ENCODE measurements at regions not wholly inside any gene's neighbourhood (a gene's known extent, or its start where the extent isn't known, plus 50 kb on each side); places are given as distances from the start of the nearest gene placed in this dataset.

- Histone ChIP-seq H3K4me3 (no peak overlapping the region), H3K36me3 (no peaks in the 10 kb centered on the region), H3K27ac (no peak overlapping the region), H3K9me3 (peaks cover 0 to 10% (median 0%) of the 10 kb centered on the region in 4 donors), H3K27me3 (no peaks in the 10 kb centered on the region), H3K4me1 (no peaks in the 10 kb centered on the region)
- TF ChIP-seq POLR2A (IDR thresholded peaks at IDR 0.05) (no peak), EP300 (IDR thresholded peaks at IDR 0.05) (no peak), CTCF (IDR thresholded peaks at IDR 0.05) (no peak), POLR2AphosphoS5 (IDR thresholded peaks at IDR 0.05) (no peak)
- 72 to 85% (median 78%) methylated on average over 4 of the region's 4 CpGs for WGBS, 5 donors
- intact Hi-C loops (cut with DNase I; ENCODE audit: low total_unique reads), result no loop called here
- no peak for DNase-seq
These were observed 93.4 kb upstream of the SLIT3 start for GRCh38 chr5:169394371-169394770.

- 58 to 70% (median 69%) methylated on average over 1 of the region's 1 CpG for WGBS, 5 donors
- Histone ChIP-seq H3K36me3 (no peaks in the 10 kb centered on the region), H3K27ac (no peak overlapping the region), H3K4me3 (no peak overlapping the region), H3K27me3 (no peaks in the 10 kb centered on the region), H3K4me1 (no peaks in the 10 kb centered on the region), H3K9me3 (peaks cover 0 to 10% (median 0%) of the 10 kb centered on the region in 4 donors)
- TF ChIP-seq CTCF (IDR thresholded peaks at IDR 0.05), result no peak
- TF ChIP-seq POLR2A (IDR thresholded peaks at IDR 0.05), result no peak
- TF ChIP-seq POLR2AphosphoS5 (IDR thresholded peaks at IDR 0.05), result no peak
- TF ChIP-seq EP300 (IDR thresholded peaks at IDR 0.05), result no peak
- DNase-seq, result no peak
- intact Hi-C loops (cut with DNase I; ENCODE audit: low total_unique reads), result no loop called here
These were observed 93.0 kb upstream of the SLIT3 start for GRCh38 chr5:169393907-169394306.

GRCh38 chr5:169390265-169390664 is 89.3 kb upstream of the SLIT3 start:
- Histone ChIP-seq H3K4me3 (no peak overlapping the region), H3K27me3 (no peaks in the 10 kb centered on the region), H3K27ac (no peak overlapping the region), H3K36me3 (no peaks in the 10 kb centered on the region), H3K4me1 (no peaks in the 10 kb centered on the region), H3K9me3 (no peaks in the 10 kb centered on the region)
- intact Hi-C loops (cut with DNase I; ENCODE audit: low total_unique reads), result no loop called here
- TF ChIP-seq POLR2AphosphoS5 (IDR thresholded peaks at IDR 0.05), result no peak
- no peak for TF ChIP-seq CTCF (IDR thresholded peaks at IDR 0.05)
- TF ChIP-seq POLR2A (IDR thresholded peaks at IDR 0.05), result no peak
- TF ChIP-seq EP300 (IDR thresholded peaks at IDR 0.05), result no peak
- DNase-seq, result no peak

- H3K4me1 ChIP-seq, result no peaks in the 10 kb centered on the region
- H3K27ac ChIP-seq, result no peak overlapping the region
- H3K9me3 ChIP-seq, result no peaks in the 10 kb centered on the region
- WGBS, 5 donors, result 76 to 86% (median 80%) methylated on average over 6 of the region's 6 CpGs
- no peaks in the 10 kb centered on the region for H3K36me3 ChIP-seq
- no peak for DNase-seq
- no peak overlapping the region for H3K4me3 ChIP-seq
- intact Hi-C loops (cut with DNase I; ENCODE audit: low total_unique reads), result no loop called here
- TF ChIP-seq CTCF (IDR thresholded peaks at IDR 0.05), result no peak
- no peak for TF ChIP-seq POLR2AphosphoS5 (IDR thresholded peaks at IDR 0.05)
- TF ChIP-seq POLR2A (IDR thresholded peaks at IDR 0.05), result no peak
- no peak for TF ChIP-seq EP300 (IDR thresholded peaks at IDR 0.05)
- peaks cover 0 to 6% (median 0%) of the 10 kb centered on the region in 3 donors for H3K27me3 ChIP-seq
These were observed 88.4 kb upstream of the SLIT3 start for GRCh38 chr5:169389318-169389717.

Measured in stomach (tissue), 8 donors.